Neural progenitor cell (in vitro differentiated cells): ENCODE measurements at regions not wholly inside any gene's neighbourhood (a gene's known extent, or its start where the extent isn't known, plus 50 kb on each side); places are given as distances from the start of the nearest gene placed in this dataset.

Experiments
- EZH2 ChIP-seq: fragments of 200-600 bp; sonication (generic); IDR thresholded peaks from 2 replicates; pipeline ENCODE4 v1.6.1; 2017; ENCODE audit warnings: antibody characterized with exemption, mild to moderate bottlenecking, moderate library complexity
- EZH2phosphoT487 ChIP-seq: fragments of 200-600 bp; sonication (generic); IDR thresholded peaks from 2 replicates; pipeline ENCODE4 v1.6.1; 2017; ENCODE audit warnings: antibody characterized with exemption
- TF ChIP-seq, protein P1 (sequence below): fragments of 200-600 bp; sonication (generic); IDR thresholded peaks from 2 replicates; pipeline ENCODE4 v1.5.1; 2017; ENCODE audit warnings: antibody characterized with exemption, mild to moderate bottlenecking

DNA sequence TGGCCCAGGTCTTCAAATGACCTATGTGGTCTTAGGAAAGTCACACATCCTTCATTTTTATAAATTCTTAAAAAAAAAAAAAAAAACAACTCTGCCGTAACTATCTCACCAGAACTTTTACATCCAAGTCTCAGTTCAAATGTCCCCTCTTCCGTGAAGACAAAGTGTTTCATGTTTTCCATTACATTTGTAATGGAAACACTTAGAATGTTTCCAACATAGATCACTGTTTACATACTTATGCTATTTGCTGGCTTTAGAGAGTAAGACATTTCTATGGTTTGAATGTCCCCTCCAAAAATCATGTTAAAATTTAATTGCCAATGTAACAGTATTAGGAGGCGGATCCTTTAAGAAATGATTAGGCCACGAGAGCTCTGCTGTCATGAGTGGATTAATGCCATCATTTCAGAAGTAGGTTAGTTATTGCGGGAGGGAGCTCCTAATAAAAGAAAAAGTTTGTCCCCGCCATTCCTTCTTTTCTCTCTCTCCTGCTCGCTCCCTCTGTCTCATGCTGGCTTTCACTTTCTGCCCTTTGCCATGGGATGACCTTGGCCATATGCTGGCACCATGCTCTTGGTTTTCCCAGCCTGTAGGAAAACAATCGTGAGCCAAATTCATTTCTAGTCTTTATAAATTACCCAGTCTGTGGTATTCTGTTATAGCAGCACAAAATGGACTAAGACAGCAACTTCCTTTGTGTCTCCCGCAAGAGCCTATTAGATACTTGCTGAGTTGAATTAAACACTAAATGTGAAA, 887.8 kb upstream of the SOX9 start:
- TF ChIP-seq, protein P1, sequence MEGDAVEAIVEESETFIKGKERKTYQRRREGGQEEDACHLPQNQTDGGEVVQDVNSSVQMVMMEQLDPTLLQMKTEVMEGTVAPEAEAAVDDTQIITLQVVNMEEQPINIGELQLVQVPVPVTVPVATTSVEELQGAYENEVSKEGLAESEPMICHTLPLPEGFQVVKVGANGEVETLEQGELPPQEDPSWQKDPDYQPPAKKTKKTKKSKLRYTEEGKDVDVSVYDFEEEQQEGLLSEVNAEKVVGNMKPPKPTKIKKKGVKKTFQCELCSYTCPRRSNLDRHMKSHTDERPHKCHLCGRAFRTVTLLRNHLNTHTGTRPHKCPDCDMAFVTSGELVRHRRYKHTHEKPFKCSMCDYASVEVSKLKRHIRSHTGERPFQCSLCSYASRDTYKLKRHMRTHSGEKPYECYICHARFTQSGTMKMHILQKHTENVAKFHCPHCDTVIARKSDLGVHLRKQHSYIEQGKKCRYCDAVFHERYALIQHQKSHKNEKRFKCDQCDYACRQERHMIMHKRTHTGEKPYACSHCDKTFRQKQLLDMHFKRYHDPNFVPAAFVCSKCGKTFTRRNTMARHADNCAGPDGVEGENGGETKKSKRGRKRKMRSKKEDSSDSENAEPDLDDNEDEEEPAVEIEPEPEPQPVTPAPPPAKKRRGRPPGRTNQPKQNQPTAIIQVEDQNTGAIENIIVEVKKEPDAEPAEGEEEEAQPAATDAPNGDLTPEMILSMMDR: no peak
- TF ChIP-seq EZH2 (no peak), EZH2phosphoT487 (no peak)
